ENCODE measurements at regions not wholly inside any gene's neighbourhood (a gene's known extent, or its start where the extent isn't known, plus 50 kb on each side); places are given as distances from the start of the nearest gene placed in this dataset.
"Not testable (repeated sequence)": the region's sequence is repeated elsewhere in the genome, so short reads cannot be mapped to it uniquely, and the experiment has no call there.

GRCh38 chr11:134498326-134499139, 86.5 kb upstream of the B3GAT1 start:
- no peak for TF ChIP-seq CTCF (conservative IDR thresholded peaks at IDR 0.05; ENCODE audit: low read depth, low read length)
- no peak for DNase-seq (ENCODE audit: low read depth)
- no peak overlapping the region for H3K4me3 ChIP-seq (ENCODE audit: low read length)

GRCh38 chr11:134497586-134497985, 85.5 kb upstream of the B3GAT1 start:
- TF ChIP-seq CTCF (conservative IDR thresholded peaks at IDR 0.05; ENCODE audit: low read depth, low read length) = no peak
- no peak for DNase-seq (ENCODE audit: low read depth)
- no peak overlapping the region for H3K4me3 ChIP-seq (ENCODE audit: low read length)

- not testable (repeated sequence) for DNase-seq (ENCODE audit: low read depth); H3K4me3 ChIP-seq (ENCODE audit: low read length)
These were observed 84.0 kb upstream of the B3GAT1 start for GRCh38 chr11:134496058-134496457.

- not testable (repeated sequence) for H3K4me3 ChIP-seq (ENCODE audit: low read length); DNase-seq (ENCODE audit: low read depth)
These were observed 82.4 kb upstream of the B3GAT1 start for GRCh38 chr11:134494395-134494794.

GRCh38 chr11:134492411-134492810, 80.4 kb upstream of the B3GAT1 start:
- H3K4me3 ChIP-seq (ENCODE audit: low read length); DNase-seq (ENCODE audit: low read depth): not testable (repeated sequence)

GRCh38 chr11:134489728-134490127, 77.7 kb upstream of the B3GAT1 start:
- DNase-seq (ENCODE audit: low read depth) = no peak
- TF ChIP-seq CTCF (conservative IDR thresholded peaks at IDR 0.05; ENCODE audit: low read depth, low read length) = no peak
- no peak overlapping the region for H3K4me3 ChIP-seq (ENCODE audit: low read length)

GRCh38 chr11:134488913-134489312, 76.9 kb upstream of the B3GAT1 start:
- no peak for DNase-seq (ENCODE audit: low read depth)
- no peak for TF ChIP-seq CTCF (conservative IDR thresholded peaks at IDR 0.05; ENCODE audit: low read depth, low read length)
- no peak overlapping the region for H3K4me3 ChIP-seq (ENCODE audit: low read length)

GRCh38 chr11:134488512-134488911, 76.5 kb upstream of the B3GAT1 start:
- H3K4me3 ChIP-seq (ENCODE audit: low read length) = no peak overlapping the region
- no peak for TF ChIP-seq CTCF (conservative IDR thresholded peaks at IDR 0.05; ENCODE audit: low read depth, low read length)
- no peak for DNase-seq (ENCODE audit: low read depth)

GRCh38 chr11:134487696-134488095, 75.7 kb upstream of the B3GAT1 start:
- no peak for DNase-seq (ENCODE audit: low read depth)
- no peak for TF ChIP-seq CTCF (conservative IDR thresholded peaks at IDR 0.05; ENCODE audit: low read depth, low read length)

More at GRCh38 chr11:134487696-134488095, 75.7 kb upstream of the B3GAT1 start:
- no peak overlapping the region for H3K4me3 ChIP-seq (ENCODE audit: low read length)
